ENCODE measurements at regions not wholly inside any gene's neighbourhood (a gene's known extent, or its start where the extent isn't known, plus 50 kb on each side); places are given as distances from the start of the nearest gene placed in this dataset.
"Not testable (repeated sequence)": the region's sequence is repeated elsewhere in the genome, so short reads cannot be mapped to it uniquely, and the experiment has no call there.

DNA sequence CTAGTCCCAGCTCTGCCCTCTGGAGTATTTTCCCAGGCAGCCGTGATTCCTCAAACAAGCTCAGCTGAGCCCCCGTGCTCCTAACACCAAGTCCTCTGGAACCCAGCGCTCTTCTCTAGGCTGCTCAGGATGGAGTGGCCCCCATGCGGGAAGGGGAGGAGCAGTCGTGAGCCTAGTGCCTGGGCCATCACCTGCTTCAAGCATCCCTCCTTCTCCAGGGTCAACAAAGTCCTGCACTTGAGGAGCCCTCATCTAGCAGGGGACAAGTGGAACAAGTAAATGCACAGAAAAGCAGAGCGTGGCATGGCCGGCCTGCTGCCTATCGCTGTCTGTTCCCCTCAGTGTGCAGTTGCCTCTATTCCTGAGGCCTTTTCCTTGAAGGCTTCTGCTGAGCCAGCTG is 168.6 kb downstream of the INHBB start:
- H3K4ac ChIP-seq (ENCODE audit: low read depth, low read length): no peak overlapping the region
- no peak overlapping the region for H3K23ac ChIP-seq (ENCODE audit: low read length)
- H2BK5ac ChIP-seq (ENCODE audit: low read depth, low read length, poor library complexity): no peak overlapping the region
- no peak overlapping the region for H2AFZ ChIP-seq (ENCODE audit: insufficient read depth, low read length, poor library complexity)
- no CpG with 5 or more reads among the region's 8 CpGs for WGBS (ENCODE audit: extremely low coverage, insufficient coverage, insufficient read length)
- H3K36me3 ChIP-seq (ENCODE audit: control insufficient read depth in 1 of 2, insufficient read depth in 2 of 2, low read length in 2 of 2): no peaks in the 10 kb centered on the region
- H2BK12ac ChIP-seq (ENCODE audit: low read length): no peak overlapping the region
- H3K4me3 ChIP-seq (ENCODE audit: low read depth, low read length): no peak overlapping the region
- no peak overlapping the region for H3K27ac ChIP-seq (ENCODE audit: low read depth, low read length)
- no peak overlapping the region for H4K12ac ChIP-seq (ENCODE audit: low read depth, low read length)
- H3K79me2 ChIP-seq (ENCODE audit: control insufficient read depth, insufficient read depth, low read length, poor library complexity): no peaks in the 10 kb centered on the region
- no peaks in the 10 kb centered on the region for H3K27me3 ChIP-seq (ENCODE audit: insufficient read depth, low read length)
- no peak overlapping the region for H3K14ac ChIP-seq (ENCODE audit: low read length)
- H4K91ac ChIP-seq (ENCODE audit: low read depth, low read length): no peak overlapping the region
- no peaks in the 10 kb centered on the region for H3K9me3 ChIP-seq (ENCODE audit: insufficient read depth, low read depth, low read length)
- no peaks in the 10 kb centered on the region for H3K4me1 ChIP-seq (ENCODE audit: control insufficient read depth in 1 of 2, insufficient read depth in 2 of 2, low read length in 2 of 2)
- H2BK120ac ChIP-seq (ENCODE audit: insufficient read depth, low read length, poor library complexity): no peak overlapping the region
- DNase-seq: no peak
- H2AK5ac ChIP-seq (ENCODE audit: low read length): no peak overlapping the region
- H3K79me1 ChIP-seq (ENCODE audit: low read length): no peaks in the 10 kb centered on the region
- H3K18ac ChIP-seq (ENCODE audit: low read length): no peak overlapping the region
- H3K4me2 ChIP-seq (ENCODE audit: low read length): no peak overlapping the region
- no peak overlapping the region for H4K8ac ChIP-seq (ENCODE audit: low read depth, low read length)
- H3K9ac ChIP-seq (ENCODE audit: low read length): no peak overlapping the region

DNA sequence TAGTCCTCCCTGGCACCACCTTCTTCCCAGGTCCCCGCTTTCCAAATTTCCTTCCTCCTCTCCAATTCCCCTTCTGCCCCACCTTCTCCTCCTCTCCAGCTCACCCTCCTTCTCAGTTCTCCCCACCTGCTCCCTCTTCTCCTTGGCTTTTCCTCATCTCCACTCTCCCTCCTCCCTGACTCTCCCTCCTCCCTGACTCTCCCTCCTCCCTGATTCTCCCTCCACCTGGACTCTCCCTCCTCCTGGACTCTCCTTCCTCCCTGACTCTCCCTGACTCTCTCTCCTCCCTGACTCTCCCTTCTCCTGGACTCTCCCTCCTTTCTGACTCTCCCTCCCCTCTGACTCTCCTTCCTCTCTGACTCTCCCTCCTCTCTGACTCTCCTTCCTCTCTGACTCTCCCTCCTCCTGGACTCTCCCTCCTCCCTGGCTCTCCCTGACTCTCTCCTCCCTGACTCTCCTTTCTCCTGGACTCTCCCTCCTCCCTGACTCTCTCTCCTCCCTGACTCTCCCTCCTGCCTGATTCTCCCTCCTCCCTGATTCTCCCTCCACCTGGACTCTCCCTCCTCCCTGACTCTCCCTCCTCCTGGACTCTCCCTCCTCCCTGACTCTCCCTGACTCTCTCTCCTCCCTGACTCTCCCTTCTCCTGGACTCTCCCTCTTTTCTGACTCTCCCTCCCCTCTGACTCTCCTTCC is 169.3 kb downstream of the INHBB start:
- not testable (repeated sequence) for H4K91ac ChIP-seq (ENCODE audit: low read depth, low read length); H3K27ac ChIP-seq (ENCODE audit: low read depth, low read length); H4K12ac ChIP-seq (ENCODE audit: low read depth, low read length); H4K8ac ChIP-seq (ENCODE audit: low read depth, low read length); DNase-seq; H3K9ac ChIP-seq (ENCODE audit: low read length); H2AK5ac ChIP-seq (ENCODE audit: low read length); H2AFZ ChIP-seq (ENCODE audit: insufficient read depth, low read length, poor library complexity); H3K14ac ChIP-seq (ENCODE audit: low read length); H3K18ac ChIP-seq (ENCODE audit: low read length); H2BK5ac ChIP-seq (ENCODE audit: low read depth, low read length, poor library complexity); H3K4ac ChIP-seq (ENCODE audit: low read depth, low read length); H3K27me3 ChIP-seq (ENCODE audit: insufficient read depth, low read length); H3K79me1 ChIP-seq (ENCODE audit: low read length); H2BK12ac ChIP-seq (ENCODE audit: low read length); H2BK120ac ChIP-seq (ENCODE audit: insufficient read depth, low read length, poor library complexity); H3K4me2 ChIP-seq (ENCODE audit: low read length); H3K79me2 ChIP-seq (ENCODE audit: control insufficient read depth, insufficient read depth, low read length, poor library complexity); H3K4me3 ChIP-seq (ENCODE audit: low read depth, low read length); H3K36me3 ChIP-seq (ENCODE audit: control insufficient read depth in 1 of 2, insufficient read depth in 2 of 2, low read length in 2 of 2); H3K23ac ChIP-seq (ENCODE audit: low read length); H3K4me1 ChIP-seq (ENCODE audit: control insufficient read depth in 1 of 2, insufficient read depth in 2 of 2, low read length in 2 of 2); H3K9me3 ChIP-seq (ENCODE audit: insufficient read depth, low read depth, low read length)
- WGBS (ENCODE audit: extremely low coverage, insufficient coverage, insufficient read length): no CpG with 5 or more reads among the region's 1 CpG

DNA sequence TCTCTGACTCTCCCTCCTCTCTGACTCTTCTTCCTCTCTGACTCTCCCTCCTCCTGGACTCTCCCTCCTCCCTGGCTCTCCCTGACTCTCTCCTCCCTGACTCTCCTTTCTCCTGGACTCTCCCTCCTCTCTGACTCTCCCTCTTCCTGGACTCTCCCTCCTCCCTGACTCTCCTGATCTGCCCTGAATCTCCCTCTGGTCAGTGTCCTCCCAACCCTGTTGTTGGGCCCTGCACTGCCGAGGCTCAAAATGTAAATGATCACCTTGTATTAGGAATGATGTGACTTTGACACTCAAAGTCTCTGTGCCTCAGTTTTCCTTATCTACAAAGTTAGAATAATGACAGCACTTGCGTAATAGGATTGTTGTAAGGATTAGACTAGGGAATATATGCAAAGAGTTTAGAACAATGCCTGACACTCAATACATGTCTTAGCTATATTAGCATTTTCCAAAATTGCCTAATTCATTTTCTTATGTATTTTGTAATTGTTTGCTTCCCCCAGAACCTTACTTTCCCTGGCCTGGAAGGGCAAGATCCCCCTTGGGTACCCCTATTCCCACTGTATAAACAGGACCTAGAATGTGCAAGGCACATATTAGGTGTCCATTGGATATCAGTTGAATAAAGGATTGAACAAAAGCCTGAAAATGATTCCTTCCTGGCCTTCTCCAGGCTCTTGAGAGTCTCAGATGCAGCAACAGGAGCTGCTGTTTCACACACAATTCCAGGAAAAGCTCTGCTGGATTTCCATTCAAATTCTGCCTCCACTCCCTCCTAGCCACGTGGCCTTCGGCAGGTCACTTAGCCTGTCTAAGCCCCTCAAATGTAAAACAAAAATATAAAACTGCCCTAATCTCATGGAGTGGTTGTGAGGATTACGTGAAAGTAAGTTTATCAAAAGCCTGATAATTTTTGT is 170.1 kb downstream of the INHBB start:
- Histone ChIP-seq H4K91ac (ENCODE audit: low read depth, low read length) (no peak overlapping the region), H2BK5ac (ENCODE audit: low read depth, low read length, poor library complexity) (no peak overlapping the region), H3K4me3 (ENCODE audit: low read depth, low read length) (no peak overlapping the region), H3K9me3 (ENCODE audit: insufficient read depth, low read depth, low read length) (no peaks in the 10 kb centered on the region), H3K23ac (ENCODE audit: low read length) (no peak overlapping the region), H3K79me1 (ENCODE audit: low read length) (no peaks in the 10 kb centered on the region), H3K4me2 (ENCODE audit: low read length) (no peak overlapping the region), H2BK120ac (ENCODE audit: insufficient read depth, low read length, poor library complexity) (no peak overlapping the region), H3K14ac (ENCODE audit: low read length) (no peak overlapping the region), H4K12ac (ENCODE audit: low read depth, low read length) (no peak overlapping the region), H3K18ac (ENCODE audit: low read length) (no peak overlapping the region), H3K4ac (ENCODE audit: low read depth, low read length) (no peak overlapping the region), H2AFZ (ENCODE audit: insufficient read depth, low read length, poor library complexity) (no peak overlapping the region), H4K8ac (ENCODE audit: low read depth, low read length) (no peak overlapping the region), H3K9ac (ENCODE audit: low read length) (no peak overlapping the region), H3K27ac (ENCODE audit: low read depth, low read length) (no peak overlapping the region), H3K27me3 (ENCODE audit: insufficient read depth, low read length) (no peaks in the 10 kb centered on the region), H3K79me2 (ENCODE audit: control insufficient read depth, insufficient read depth, low read length, poor library complexity) (no peaks in the 10 kb centered on the region), H3K4me1 (ENCODE audit: control insufficient read depth in 1 of 2, insufficient read depth in 2 of 2, low read length in 2 of 2) (no peaks in the 10 kb centered on the region), H3K36me3 (ENCODE audit: control insufficient read depth in 1 of 2, insufficient read depth in 2 of 2, low read length in 2 of 2) (no peaks in the 10 kb centered on the region), H2BK12ac (ENCODE audit: low read length) (no peak overlapping the region), H2AK5ac (ENCODE audit: low read length) (no peak overlapping the region)
- no peak for DNase-seq
- no CpG with 5 or more reads among the region's 5 CpGs for WGBS (ENCODE audit: extremely low coverage, insufficient coverage, insufficient read length)

DNA sequence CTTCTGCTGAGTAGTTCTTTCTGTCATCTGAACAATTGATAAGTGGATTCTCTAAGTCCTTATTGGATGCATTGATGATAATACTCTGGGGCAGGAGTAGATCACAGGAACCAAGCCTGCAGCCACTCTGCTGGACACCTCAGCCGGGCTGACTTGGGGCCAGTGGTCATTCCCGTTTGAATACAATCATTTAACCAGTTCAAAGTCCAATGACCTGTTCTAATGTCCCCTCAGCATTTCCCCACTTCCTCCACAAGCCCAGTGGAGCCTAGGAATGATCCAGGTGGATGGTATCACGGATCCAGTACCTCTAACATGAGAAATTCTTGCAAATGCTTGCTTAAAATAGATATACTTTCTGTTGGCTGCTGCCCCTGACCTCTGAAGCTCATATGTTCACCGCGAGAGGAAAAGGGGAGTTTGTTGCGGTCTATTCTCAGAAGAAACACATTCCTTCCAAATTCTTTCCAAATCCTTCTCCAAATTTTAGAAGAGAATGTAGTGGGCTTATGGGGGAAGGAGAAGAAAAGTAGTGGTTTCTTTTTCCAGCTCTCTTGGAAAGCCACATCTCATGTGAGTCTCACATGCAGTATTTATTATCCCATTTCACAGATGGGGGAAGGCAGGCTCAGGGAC is 170.9 kb downstream of the INHBB start:
- H2BK5ac ChIP-seq (ENCODE audit: low read depth, low read length, poor library complexity): no peak overlapping the region
- no peaks in the 10 kb centered on the region for H3K27me3 ChIP-seq (ENCODE audit: insufficient read depth, low read length)
- H3K36me3 ChIP-seq (ENCODE audit: control insufficient read depth in 1 of 2, insufficient read depth in 2 of 2, low read length in 2 of 2): no peaks in the 10 kb centered on the region
- H3K23ac ChIP-seq (ENCODE audit: low read length): no peak overlapping the region
- no peak overlapping the region for H4K91ac ChIP-seq (ENCODE audit: low read depth, low read length)
- no peak overlapping the region for H4K12ac ChIP-seq (ENCODE audit: low read depth, low read length)
- WGBS (ENCODE audit: extremely low coverage, insufficient coverage, insufficient read length): no CpG with 5 or more reads among the region's 6 CpGs
- no peaks in the 10 kb centered on the region for H3K9me3 ChIP-seq (ENCODE audit: insufficient read depth, low read depth, low read length)
- no peaks in the 10 kb centered on the region for H3K79me2 ChIP-seq (ENCODE audit: control insufficient read depth, insufficient read depth, low read length, poor library complexity)
- no peak overlapping the region for H3K4ac ChIP-seq (ENCODE audit: low read depth, low read length)
- no peak overlapping the region for H2BK120ac ChIP-seq (ENCODE audit: insufficient read depth, low read length, poor library complexity)
- H3K79me1 ChIP-seq (ENCODE audit: low read length): no peaks in the 10 kb centered on the region
- no peak overlapping the region for H2AK5ac ChIP-seq (ENCODE audit: low read length)
- H2AFZ ChIP-seq (ENCODE audit: insufficient read depth, low read length, poor library complexity): no peak overlapping the region
- no peak overlapping the region for H3K14ac ChIP-seq (ENCODE audit: low read length)
- H3K4me3 ChIP-seq (ENCODE audit: low read depth, low read length): no peak overlapping the region
- H3K4me2 ChIP-seq (ENCODE audit: low read length): no peak overlapping the region
- DNase-seq: no peak
- H2BK12ac ChIP-seq (ENCODE audit: low read length): no peak overlapping the region
- H3K18ac ChIP-seq (ENCODE audit: low read length): no peak overlapping the region
- no peak overlapping the region for H3K9ac ChIP-seq (ENCODE audit: low read length)
- no peak overlapping the region for H4K8ac ChIP-seq (ENCODE audit: low read depth, low read length)
- no peak overlapping the region for H3K27ac ChIP-seq (ENCODE audit: low read depth, low read length)
- no peaks in the 10 kb centered on the region for H3K4me1 ChIP-seq (ENCODE audit: control insufficient read depth in 1 of 2, insufficient read depth in 2 of 2, low read length in 2 of 2)

Measured in trophoblast cell (in vitro differentiated cells and primary cell).